HepG2 (cell line): ENCODE measurements at regions not wholly inside any gene's neighbourhood (a gene's known extent, or its start where the extent isn't known, plus 50 kb on each side); places are given as distances from the start of the nearest gene placed in this dataset.

ENCODE experiments used
- CEBPG ChIP-seq: IDR thresholded peaks from 2 replicates; pipeline ENCODE4 v1.6.1; 2016
- DDIT3 ChIP-seq: sonication (generic); formaldehyde crosslinking; IDR thresholded peaks from 2 replicates; pipeline ENCODE4 v1.4.0; 2020; ENCODE audit warnings: mild to moderate bottlenecking, missing genetic modification reagents
- DMTF1 ChIP-seq: sonication (generic); formaldehyde crosslinking; IDR thresholded peaks from 2 replicates; pipeline ENCODE4 v1.4.0; 2020; ENCODE audit warnings: mild to moderate bottlenecking, missing genetic modification reagents
- FLYWCH1 ChIP-seq: sonication (generic); formaldehyde crosslinking; IDR thresholded peaks from 2 replicates; pipeline ENCODE4 v1.8.1; 2023; ENCODE audit warnings: mild to moderate bottlenecking, missing genetic modification reagents
- FOXA3 ChIP-seq: IDR thresholded peaks from 2 replicates; pipeline ENCODE4 v1.6.1; 2016; ENCODE audit warnings: missing genetic modification reagents, missing compliant biosample characterization
- GATAD1 ChIP-seq: IDR thresholded peaks from 2 replicates; pipeline ENCODE4 v1.6.1; 2016; ENCODE audit warnings: missing genetic modification reagents, missing compliant biosample characterization
- GFI1 ChIP-seq: sonication (generic); formaldehyde crosslinking; IDR thresholded peaks from 2 replicates; pipeline ENCODE4 v1.5.0; 2020; ENCODE audit warnings: missing genetic modification reagents, mild to moderate bottlenecking, borderline replicate concordance
- GPN1 ChIP-seq: sonication (generic); formaldehyde crosslinking; IDR thresholded peaks from 2 replicates; pipeline ENCODE4 v1.5.1; 2020; ENCODE audit warnings: missing genetic modification reagents, borderline replicate concordance
- KDM3A ChIP-seq: IDR thresholded peaks from 2 replicates; pipeline ENCODE4 v1.6.1; 2018; ENCODE audit warnings: low read depth, missing compliant biosample characterization
- MEIS2 ChIP-seq: sonication (generic); formaldehyde crosslinking; IDR thresholded peaks from 2 replicates; pipeline ENCODE4 v1.9.0; 2021; ENCODE audit warnings: mild to moderate bottlenecking, missing genetic modification reagents
- NFYB ChIP-seq: sonication (generic); formaldehyde crosslinking; IDR thresholded peaks from 2 replicates; pipeline ENCODE4 v1.4.0; 2020; ENCODE audit warnings: missing genetic modification reagents
- SNAI1 ChIP-seq: sonication (generic); formaldehyde crosslinking; IDR thresholded peaks from 2 replicates; pipeline ENCODE4 v1.5.0; 2020; ENCODE audit warnings: mild to moderate bottlenecking, missing genetic modification reagents, borderline replicate concordance
- SNAPC2 ChIP-seq: sonication (generic); formaldehyde crosslinking; IDR thresholded peaks from 2 replicates; pipeline ENCODE4 v1.8.1; 2022; ENCODE audit warnings: mild to moderate bottlenecking, missing genetic modification reagents
- SOX6 ChIP-seq, 2 experiments: fragments of 450-650 bp in 1 of 2; sonication (generic) in 1 of 2; formaldehyde crosslinking in 1 of 2; IDR thresholded peaks; 2 replicates each; pipeline versions ENCODE4 v1.4.0 to v1.6.1; 2017 to 2020; ENCODE audit warnings: antibody characterized with exemption in 1 of 2, mild to moderate bottlenecking in 1 of 2, missing genetic modification reagents in 1 of 2
- USF2 ChIP-seq, 2 experiments: sonication (generic) in 1 of 2; formaldehyde crosslinking in 1 of 2; IDR thresholded peaks; 2 replicates each; pipeline versions ENCODE4 v1.5.1 to v1.6.1; 2011 to 2020; ENCODE audit warnings: borderline replicate concordance in 1 of 2, low read depth in 1 of 2, low read length in 1 of 2, mild to moderate bottlenecking in 1 of 2, missing genetic modification reagents in 1 of 2, moderate library complexity in 1 of 2
- ZBTB10 ChIP-seq: sonication (generic); formaldehyde crosslinking; IDR thresholded peaks from 2 replicates; pipeline ENCODE4 v1.4.0; 2020; ENCODE audit warnings: missing genetic modification reagents, borderline replicate concordance
- ZBTB43 ChIP-seq: sonication (generic); formaldehyde crosslinking; conservative IDR thresholded peaks from 2 replicates; pipeline ENCODE4 v1.4.0; 2020; ENCODE audit warnings: missing genetic modification reagents
- ZNF451 ChIP-seq: sonication (generic); formaldehyde crosslinking; IDR thresholded peaks from 2 replicates; pipeline ENCODE4 v1.5.0; 2020; ENCODE audit warnings: mild to moderate bottlenecking, missing genetic modification reagents
- ZNF546 ChIP-seq: sonication (generic); formaldehyde crosslinking; conservative IDR thresholded peaks from 2 replicates; pipeline ENCODE4 v1.8.1; 2023; ENCODE audit warnings: mild to moderate bottlenecking, missing genetic modification reagents
- ZNF841 ChIP-seq: sonication (generic); formaldehyde crosslinking; IDR thresholded peaks from 2 replicates; pipeline ENCODE4 v1.8.1; 2023; ENCODE audit warnings: missing genetic modification reagents, borderline replicate concordance

GRCh38 chr21:43274022-43274945 is 105.5 kb downstream of the CRYAA start (continued):
- TF ChIP-seq DMTF1 (CRISPR knock-in tag) (no peak), ZNF546 (CRISPR knock-in tag) (no peak; the same call in 1 of the 2 replicates), NFYB (CRISPR knock-in tag) (no peak), GATAD1 (CRISPR knock-in tag) (no peak), FLYWCH1 (CRISPR knock-in tag) (no peak), DDIT3 (no peak), SOX6 (IDR thresholded peaks at IDR 0.05) (no peak), SOX6 (CRISPR knock-in tag; IDR thresholded peaks at IDR 0.05) (no peak), SNAPC2 (CRISPR knock-in tag) (no peak), FOXA3 (no peak), ZNF451 (CRISPR knock-in tag) (no peak), ZNF841 (CRISPR knock-in tag) (no peak), USF2 (IDR thresholded peaks at IDR 0.05; ENCODE audit: low read depth, low read length) (no peak), USF2 (CRISPR knock-in tag; IDR thresholded peaks at IDR 0.05; ENCODE audit: borderline replicate concordance) (no peak), GPN1 (CRISPR knock-in tag) (no peak), MEIS2 (CRISPR knock-in tag) (no peak), SNAI1 (CRISPR knock-in tag) (no peak), GFI1 (CRISPR knock-in tag) (peak; percentile 56; the same call in 1 of the 2 replicates), ZBTB10 (CRISPR knock-in tag) (peak; percentile 44; the same call in 1 of the 2 replicates), KDM3A (CRISPR knock-in tag) (no peak), CEBPG (CRISPR knock-in tag) (no peak), ZBTB43 (0 out of 2 replicates have a peak, but pooled peaks have one; percentile 52)
